Sciatic nerve (tissue), 2 donors: ENCODE measurements at regions not wholly inside any gene's neighbourhood (a gene's known extent, or its start where the extent isn't known, plus 50 kb on each side); places are given as distances from the start of the nearest gene placed in this dataset.
"Not testable (repeated sequence)": the region's sequence is repeated elsewhere in the genome, so short reads cannot be mapped to it uniquely, and the experiment has no call there.

Experiments used
- ATAC-seq: fragments of 200-7000 bp; cut with Tn5 transposase; one replicate; pipeline ENCODE4 v1.9.1; 2020; ENCODE audit warnings: mild to moderate bottlenecking, moderate library complexity
- DNase-seq: peaks from one replicate; pipeline ENCODE4 v3.0.0-alpha.2; 2020; ENCODE audit warnings: low spot score
- intact Hi-C: fragments of 100-400 bp; cut with DNase I; formaldehyde crosslinking; loops from one replicate; pipeline ENCODE4 v1.14.2; 2022
- donor health status: DM: no; HTN: no; CAD: no.
- donor health status: DM: no; HTN: no; CAD: no.

DNA sequence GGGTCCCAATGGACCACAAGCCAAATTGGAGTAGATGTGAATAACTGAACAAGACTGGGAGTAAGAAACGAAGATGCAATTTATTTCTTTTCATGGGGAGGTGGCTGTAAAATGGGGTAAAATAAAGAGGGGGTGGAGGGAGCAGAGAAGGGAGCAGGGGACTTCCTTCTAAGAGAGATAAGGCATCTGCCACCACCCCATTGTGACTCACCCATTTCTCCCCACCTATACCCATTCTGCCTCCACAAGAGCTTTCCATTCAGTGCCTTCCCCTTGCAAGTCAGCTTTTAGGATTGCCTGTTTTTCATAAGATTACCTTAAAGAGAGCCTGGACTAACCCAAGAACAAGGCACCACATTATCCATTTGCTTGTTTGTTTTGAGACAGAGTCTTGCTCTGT, 87.1 kb upstream of the PAX2 start:
- no peak for DNase-seq
- no peak for ATAC-seq
- intact Hi-C loops, result no loop called here

DNA sequence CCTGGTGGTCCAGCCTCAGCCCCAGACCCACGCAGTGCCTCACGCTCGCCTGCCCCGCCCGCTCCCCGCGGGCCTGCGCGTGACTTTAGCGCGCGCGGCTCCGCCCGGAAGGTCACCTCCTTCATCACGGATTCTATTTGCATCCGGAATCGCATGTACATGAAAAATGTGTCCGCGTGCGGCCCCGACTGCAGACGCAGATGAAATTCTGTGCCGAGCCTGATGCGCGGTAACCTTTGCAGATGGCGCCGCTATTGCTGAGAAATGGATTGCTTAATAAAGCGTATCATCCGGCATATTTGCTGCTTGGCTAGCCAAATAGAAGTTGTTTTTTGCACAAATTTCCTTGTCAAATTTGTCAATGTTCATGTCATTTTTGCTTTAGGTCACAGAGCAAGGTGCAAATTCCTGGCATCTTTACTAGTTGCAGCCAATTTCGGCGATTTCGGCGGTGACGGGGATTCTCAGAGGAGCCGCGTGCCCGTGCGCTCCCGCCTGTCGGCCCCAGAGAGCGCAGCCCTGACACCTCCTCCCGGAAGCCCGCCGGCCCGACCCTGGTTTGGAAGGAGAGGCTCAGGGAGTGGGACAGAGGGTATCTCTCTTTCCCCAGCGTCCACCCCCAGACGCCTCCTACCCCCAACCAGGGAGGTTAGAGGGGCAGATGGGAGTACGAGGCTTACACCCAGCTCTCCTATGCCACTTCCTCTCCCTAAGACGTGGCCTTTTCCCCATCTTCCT, 85.9 kb upstream of the PAX2 start:
- intact Hi-C loops, result no loop called here
- no peak for ATAC-seq
- no peak for DNase-seq

DNA sequence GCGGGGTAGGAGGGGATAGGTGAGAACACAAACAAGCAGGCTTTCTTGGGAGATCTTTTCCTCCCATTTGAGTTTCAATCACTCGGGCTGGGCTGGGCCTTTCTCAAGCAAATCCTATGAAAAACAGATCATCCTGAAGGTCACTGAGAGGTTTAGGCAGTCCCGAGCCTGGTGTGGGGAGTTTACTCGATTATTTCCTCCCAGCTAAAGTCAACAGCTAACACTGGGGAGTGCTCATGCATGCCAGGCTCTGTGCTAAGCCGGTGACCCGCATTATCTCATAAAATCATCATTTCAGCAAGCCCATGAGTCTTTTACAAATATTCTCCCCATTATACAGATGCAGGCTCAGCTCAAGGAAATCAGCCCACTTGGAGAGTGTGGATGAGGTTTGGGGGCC, 85.0 kb upstream of the PAX2 start:
- no peak for ATAC-seq
- DNase-seq, result no peak
- intact Hi-C loops, result no loop called here

DNA sequence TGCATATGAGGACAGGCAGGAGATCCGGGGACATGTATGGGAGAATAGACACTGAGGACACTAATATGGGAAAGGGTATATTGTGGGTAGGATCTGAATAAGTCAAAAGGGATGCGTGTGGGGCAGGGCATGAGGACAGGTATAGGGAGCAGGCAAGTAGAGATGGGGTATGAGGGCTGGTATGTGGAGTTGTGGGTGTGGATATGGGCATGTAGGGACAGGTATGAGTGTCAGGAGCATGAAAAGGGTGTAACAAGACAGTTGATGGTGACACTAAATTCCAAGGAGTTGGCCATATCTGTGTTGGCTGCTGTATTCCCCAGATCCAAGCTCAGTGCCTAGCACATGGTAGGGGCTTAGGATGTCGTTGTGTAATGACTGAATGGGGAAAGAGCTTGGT, 84.4 kb upstream of the PAX2 start:
- intact Hi-C loops, result no loop called here
- no peak for ATAC-seq
- no peak for DNase-seq

DNA sequence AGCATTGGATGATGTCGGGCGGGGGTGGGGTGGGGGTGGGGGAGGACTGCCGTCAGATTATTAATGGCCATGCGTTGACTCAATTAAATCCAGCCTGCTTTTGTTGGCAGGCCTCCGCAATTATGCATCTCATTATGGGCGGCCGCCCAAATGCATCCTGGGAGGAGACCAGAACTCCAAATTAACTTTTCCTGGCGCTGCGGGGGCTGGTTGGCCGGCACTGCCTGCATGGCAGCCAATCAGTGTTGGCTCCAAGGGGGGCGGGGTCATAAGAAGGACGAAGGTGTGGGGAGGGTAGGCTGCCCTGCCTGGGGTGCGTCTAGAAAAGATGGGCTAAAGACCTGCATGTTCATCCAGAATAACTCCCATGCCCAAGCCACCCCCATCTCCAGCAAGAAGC, 83.9 kb upstream of the PAX2 start:
- no peak for ATAC-seq

DNA sequence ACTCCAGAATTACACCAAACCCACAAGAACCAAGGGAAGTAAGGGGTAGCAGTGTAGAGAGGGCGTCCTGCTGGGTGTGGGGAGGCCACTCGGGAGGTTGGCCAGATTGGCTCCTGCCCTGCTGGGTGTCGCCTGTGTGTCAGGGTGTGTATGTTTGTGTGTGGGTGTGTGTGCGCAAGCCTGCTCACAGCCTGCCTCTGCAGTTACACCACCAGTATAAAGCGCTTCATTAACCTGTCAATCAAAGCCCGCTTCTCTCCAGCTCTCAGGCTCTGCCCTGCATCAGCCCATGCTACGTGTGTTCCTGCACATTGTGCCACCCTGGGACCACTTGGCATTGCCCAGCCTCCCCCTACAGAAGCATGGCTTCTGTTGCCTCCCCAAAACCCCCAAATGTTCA, 83.3 kb upstream of the PAX2 start:
- intact Hi-C loops, result no loop called here
- DNase-seq (no peak), ATAC-seq (no peak)

More for the DNA sequence above, 83.9 kb upstream of the PAX2 start:
- intact Hi-C loops, result no loop called here
- DNase-seq, result no peak

DNA sequence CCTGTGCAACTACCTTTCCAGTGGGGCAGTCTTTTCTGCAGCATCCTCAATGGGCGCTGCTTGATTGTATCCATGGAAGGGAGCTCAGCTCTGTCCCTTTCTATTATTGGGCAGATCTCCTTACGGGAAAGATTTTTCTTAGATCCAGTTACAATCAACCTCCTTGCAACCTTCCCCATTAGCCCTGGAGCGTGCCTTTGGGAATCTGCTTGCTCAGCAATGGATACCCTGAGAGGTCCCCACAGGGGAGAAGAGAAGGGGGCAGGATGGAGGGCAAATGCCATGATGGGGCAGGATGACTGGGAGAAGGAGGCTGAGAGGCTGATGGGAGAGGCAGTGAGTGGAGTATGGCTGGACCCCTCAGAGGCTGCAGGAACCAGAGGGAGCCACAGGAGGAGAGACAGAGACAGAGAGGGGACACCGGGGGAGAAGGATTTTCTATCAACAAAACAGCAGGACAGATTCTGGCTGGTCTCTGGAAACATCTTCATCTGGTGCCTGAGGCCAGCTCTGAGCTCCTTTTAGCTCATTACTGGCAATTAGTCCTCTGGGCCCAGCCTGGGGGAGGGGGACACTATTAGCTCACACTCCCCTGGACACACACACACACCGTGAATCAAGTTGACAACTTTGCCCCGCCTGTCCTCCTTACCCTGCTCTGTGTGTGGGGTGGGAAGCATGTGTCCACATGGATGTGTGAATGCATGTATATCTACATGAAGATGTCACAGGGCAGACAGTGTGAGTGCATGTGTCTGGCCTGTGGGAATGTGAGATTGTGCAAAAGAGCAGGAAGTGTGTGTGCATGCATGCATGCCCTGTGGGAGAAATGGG, 80.8 kb upstream of the PAX2 start:
- DNase-seq (no peak), ATAC-seq (no peak)
- intact Hi-C loops, result no loop called here

DNA sequence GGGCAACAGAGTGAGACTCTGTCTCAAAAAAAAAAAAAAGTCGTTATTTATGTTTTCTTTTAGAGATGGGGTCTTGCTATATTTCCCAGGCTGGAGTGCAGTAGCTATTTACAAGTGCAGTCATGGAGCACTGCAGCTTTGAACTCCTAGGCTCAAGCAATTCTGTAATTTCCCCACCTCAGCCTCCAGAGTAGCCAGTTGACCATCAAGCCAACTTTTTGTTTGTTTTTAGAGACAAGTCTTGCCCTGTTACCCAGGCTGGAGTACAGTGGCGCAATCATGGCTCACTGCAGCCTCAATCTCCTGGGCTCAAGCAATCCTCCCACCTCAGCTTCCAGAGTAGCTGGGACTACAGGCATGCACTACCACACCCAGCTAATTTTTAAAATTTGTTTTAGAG, 78.7 kb upstream of the PAX2 start:
- DNase-seq, intact Hi-C loops, ATAC-seq: not testable (repeated sequence)

DNA sequence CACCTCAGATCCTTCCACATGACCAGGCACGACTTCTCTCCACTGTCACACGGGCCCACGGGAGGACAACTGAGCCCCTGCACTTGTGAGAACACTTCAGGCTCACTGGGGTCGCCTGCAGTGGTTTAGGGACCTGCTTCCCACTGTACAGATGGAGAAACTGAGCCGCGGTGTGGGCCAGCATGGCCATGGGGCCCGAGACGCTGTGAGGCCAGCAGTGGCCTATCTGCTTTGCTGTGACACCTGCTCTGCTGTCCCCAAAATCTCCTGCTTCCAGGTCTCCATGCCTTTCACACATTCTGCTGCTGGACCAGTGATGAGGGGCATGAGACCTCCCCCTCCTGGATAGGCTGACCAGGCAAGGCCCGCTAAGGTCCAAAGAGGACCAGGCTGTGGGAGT, 75.8 kb upstream of the PAX2 start:
- no peak for ATAC-seq
- intact Hi-C loops, result no loop called here

DNA sequence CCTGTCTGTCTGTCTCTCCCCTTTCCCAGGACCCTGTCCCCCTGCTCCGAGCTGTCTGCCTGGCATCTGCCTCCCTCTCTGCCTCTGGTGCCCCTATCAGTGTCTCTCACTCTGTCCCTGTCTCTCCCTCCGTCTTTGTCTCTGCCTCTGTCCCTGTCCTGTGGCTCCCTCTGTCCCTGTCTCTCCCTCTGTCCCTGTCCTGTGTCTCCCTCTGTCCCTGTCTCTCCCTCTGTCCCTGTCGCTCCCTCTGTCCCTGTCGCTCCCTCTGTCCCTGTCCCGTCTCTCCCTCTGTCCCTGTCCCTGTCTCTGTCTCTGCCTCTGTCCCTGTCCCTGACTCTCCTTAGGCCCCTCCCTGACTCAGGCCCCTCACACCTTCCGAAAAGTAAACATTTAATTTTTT, 75.0 kb upstream of the PAX2 start:
- intact Hi-C loops, result no loop called here
- ATAC-seq, result no peak
- no peak for DNase-seq

More for the DNA sequence above, 75.8 kb upstream of the PAX2 start:
- DNase-seq, result no peak

DNA sequence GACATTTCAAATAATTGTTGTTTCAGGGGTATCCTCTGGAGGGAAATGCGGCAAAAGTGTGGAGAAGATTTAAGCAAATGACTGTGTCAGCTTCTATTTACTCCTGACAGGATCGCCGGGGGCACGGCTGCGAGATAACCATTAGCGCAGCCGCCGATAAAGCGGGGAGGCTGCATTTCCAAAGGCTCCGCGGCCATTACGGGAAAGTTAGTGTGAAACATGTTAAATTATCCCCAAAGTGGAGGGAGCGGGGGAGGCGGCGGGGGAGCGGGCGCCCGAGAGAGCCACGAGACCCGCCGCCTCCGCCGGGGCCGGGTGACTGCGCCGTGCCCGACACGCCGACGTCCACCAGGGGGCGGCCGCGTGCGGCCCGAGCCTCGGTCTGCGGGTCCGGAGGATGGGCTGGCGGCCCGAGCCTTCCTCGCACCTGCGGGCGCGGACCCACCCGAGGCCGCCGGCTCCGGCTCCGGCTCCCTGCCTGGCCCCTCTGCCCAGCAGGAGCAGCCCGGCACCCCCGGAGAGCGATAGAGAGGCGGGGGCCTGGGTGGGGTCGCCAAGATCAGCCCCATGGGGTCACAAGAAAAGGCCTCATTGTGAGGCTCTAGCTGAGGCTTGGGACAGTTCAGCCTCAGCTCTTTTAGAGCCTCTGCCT, 74.4 kb upstream of the PAX2 start:
- ATAC-seq, result no peak
- DNase-seq, result no peak
- intact Hi-C loops, result no loop called here

DNA sequence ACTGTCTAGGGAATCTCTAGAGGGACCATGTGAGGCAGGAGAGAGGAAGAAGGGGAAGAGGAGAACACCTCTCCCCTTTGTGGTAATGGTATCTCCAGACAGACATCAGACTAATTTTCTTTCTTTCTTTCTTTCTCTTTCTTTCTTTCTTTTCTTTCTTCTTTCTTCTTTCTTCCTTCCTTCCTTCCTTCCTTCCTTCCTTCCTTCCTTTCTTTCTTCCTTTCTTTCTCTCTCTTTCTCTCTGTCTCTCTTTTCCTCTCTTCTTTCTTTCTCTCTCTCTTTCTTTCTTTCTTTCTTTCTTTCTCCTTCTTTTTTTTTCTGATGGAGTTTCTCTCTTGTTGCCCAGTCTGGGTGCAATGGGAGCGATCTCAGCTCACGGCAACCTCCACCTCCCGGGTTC, 73.2 kb upstream of the PAX2 start:
- DNase-seq, result no peak
- ATAC-seq, result no peak
- intact Hi-C loops, result no loop called here

DNA sequence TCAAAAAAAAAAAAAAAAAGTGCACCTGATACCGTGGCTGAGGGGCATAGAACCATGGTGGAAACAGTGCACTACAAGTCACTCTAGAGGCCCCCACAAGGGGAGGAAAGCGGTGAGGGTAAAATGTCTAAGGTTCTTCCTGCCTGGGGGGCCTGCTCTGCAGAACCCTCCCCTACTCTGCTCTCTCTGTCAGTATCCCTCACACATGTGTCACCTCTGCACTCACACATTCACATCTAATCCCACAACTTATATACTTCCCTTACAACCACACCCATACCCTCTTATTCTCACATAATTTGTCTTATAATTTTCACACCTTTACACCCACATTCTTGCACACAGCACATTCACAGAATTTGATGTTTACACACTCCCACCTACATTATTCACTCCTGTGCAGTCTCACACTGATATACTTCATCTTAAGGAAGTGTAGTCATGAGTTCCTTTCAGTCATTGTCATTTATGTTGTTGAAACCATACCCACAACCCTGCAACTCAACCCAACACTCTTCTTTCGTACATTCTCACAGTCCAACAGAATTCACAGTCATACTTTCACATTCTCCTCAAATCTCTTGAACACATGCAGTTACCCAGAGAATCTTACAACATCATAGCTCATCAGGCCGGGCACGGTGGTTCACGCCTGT, 68.0 kb upstream of the PAX2 start:
- no peak for DNase-seq
- intact Hi-C loops, result no loop called here
- no peak for ATAC-seq

DNA sequence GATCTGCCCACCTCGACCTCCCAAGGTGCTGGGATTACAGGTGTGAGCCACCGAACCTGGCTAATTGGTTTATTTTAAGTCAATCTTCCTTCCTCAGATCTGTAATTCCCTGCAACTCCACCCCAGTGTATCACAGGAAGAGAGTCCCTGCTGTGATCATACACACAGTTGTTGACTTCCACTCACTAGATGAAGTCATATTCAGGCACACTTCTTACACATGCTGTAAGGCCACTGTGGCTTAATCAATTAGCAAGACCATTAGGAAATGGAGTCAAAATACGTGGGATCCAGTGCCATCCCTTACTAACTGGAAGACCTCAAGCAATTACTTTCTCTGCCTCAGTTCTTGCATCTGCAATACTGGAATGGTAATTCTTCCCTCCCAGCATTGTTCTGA, 66.1 kb upstream of the PAX2 start:
- intact Hi-C loops, result no loop called here
- ATAC-seq (no peak), DNase-seq (no peak)

DNA sequence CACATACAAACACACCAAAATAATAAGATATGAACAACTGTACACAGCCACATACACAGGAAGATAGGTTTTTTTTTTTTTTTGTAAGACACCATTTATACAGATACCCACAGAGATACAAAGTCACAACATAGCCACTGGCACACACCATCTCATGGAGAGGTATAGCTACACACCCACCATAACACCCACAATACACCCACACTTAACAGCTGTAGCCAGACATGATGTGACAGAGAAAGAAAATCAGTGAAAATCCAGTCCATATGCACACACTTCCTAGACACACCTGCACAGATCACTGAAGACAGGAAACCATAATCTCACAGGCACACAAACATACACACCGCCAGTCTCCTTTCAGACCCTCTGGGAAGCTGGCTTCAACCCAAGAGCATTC, 62.4 kb upstream of the PAX2 start:
- intact Hi-C loops, result no loop called here
- no peak for ATAC-seq
- DNase-seq, result no peak

DNA sequence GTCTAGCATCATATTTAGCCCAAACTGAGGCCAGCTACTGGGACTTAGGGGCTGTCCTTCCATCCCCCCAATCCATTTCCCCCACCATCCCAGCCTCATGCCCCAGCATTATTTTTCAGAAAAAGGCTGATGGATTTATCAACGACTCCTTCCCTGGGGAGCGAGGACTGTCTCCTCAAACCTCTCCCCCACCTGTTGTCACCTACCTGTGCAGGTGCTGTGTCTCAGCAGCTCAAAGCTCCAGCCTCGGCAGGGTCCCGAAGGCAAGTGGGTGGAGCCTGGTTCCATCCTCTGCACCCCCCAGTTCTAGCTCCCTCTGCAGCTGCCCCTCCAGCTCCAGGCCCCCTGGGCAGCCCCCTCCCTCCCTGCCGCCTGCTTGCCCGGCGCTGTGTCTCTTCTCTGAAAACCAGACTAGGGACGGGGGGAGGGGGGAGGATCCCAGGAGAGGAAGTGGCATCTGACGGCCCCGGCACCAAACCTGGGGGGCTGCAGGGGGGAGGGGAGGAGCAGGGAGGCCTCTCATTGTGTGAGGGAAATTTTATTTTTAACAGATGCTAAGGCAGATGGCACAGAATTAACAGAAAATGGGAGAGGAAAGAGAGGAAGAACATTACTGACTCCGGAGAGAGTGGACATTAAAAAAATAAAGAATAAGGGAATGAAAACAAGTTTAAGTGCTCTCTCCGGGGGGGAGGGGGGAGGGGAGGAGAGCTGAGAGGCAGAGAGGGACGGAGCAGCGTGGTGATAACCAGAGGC, 61.7 kb upstream of the PAX2 start:
- DNase-seq, result no peak
- intact Hi-C loops, result no loop called here
- ATAC-seq, result no peak

DNA sequence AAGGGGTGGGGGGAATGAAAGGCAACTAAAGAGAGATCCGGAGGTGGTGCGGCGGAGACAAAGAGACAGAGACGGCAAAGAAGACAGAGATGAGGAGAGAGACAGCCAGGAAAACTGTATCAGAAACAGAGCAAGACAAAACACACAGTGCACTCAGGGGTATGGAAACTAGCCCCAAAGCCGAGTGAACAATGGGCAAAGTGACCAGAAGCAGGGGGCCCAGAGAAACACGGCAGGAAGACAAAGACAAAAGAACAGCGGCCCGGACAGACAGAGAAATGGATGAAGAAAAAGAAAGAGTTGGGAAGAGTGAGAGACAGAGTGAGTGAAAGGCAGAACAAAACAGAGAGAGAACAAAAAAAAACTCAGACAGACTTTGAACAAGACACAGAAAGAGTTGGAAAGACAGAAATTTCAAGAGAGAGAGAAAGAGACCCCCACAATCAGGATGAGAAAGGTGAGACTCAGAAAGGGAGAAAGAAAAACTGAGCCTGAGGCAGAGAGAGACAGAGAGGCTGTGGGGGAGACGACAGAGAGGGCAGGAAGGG, 60.6 kb upstream of the PAX2 start:
- intact Hi-C loops, result no loop called here
- DNase-seq (no peak), ATAC-seq (no peak)

DNA sequence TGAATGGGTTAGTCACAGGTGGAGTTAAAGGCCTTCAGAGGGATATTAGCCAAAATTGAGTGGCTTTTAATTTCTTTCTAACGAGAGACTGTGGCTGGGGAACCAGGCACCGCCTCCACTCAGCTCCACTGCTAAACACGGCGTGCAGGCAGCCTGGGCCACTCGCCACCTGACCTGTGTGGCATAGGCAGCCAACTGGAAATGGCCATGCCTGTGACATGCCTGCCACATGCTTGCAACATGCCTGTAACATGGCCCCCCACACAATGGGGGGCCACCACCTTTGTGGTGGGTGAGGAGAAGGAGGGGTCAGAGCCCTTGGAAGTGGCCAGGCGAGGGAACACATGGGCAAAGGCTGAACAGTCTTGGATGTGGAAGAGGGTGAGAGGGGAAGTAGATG, 60.1 kb upstream of the PAX2 start:
- ATAC-seq (no peak), DNase-seq (no peak)
- intact Hi-C loops, result no loop called here
